ENCODE measurements at regions not wholly inside any gene's neighbourhood (a gene's known extent, or its start where the extent isn't known, plus 50 kb on each side); places are given as distances from the start of the nearest gene placed in this dataset.

DNA sequence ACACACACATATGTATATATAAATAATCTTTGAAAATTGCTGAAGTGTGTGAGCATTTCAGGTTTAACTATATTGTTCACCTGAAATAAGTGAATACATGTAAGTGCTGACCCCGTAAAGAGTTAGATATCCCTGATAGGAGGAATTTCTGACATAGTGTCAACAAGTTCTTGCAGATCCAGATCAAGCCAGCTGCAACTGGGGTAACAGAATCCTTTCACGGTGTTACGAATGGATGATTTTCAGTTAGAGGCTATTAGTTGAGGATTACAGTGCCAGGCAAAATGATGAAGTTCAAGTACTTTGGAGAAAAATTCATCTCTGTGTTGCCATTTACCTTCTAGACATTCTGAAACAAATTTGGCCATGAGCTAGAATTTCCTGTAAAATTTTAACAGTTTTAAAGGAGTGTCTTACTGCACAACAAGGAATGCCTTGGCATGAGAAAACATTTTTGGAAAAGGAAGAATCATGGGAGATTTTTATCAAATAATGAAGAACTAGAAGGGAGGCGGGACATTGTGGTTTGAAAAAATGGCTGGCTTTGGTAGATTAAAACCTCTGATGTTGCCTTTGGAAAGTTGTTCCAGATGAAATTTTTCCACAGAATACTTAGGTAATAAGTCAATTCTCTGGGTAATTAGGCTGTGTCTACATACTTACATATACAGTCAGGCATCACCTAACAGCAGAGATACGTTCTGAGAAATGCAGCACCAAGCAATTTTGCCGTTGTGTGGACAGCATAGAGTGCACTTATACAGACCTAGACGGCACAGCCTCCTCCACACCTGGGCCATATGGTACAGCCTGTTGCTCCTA is 84.4 kb upstream of the FAT1 start:
- TF ChIP-seq YY1 (IDR thresholded peaks at IDR 0.05; ENCODE audit: insufficient read depth, insufficient read length) (no peak), SUZ12 (IDR thresholded peaks at IDR 0.05; ENCODE audit: extremely low read depth, insufficient read depth, insufficient read length) (no peak), ZNF274 (IDR thresholded peaks at IDR 0.05; ENCODE audit: low read depth, low read length) (no peak)

All from NT2/D1 (cell line).